ENCODE measurements at regions not wholly inside any gene's neighbourhood (a gene's known extent, or its start where the extent isn't known, plus 50 kb on each side); places are given as distances from the start of the nearest gene placed in this dataset.

DNA sequence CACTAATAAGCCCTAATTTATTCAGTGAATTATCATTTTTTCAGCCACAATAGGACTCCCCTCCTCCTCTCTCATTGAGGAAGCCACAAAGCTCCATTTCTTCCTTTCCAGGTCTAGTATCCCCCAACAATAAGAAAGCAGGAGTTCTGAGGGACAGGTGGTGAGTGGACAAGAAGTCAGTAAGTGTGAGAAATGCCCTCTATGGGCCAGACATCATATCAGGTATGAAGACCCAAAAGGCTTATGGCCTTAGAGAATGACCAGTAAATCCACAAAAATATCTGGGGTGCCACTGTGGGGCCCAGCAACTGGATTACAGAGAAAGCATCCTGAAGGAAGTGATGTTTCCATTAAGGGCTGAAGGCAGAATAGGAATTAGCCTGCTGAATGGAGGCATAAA, 175.7 kb downstream of the TRIM33 start:
- no peak overlapping the region for H4K91ac ChIP-seq (ENCODE audit: insufficient read depth, low read depth, low read length)
- intact Hi-C loops (cut with micrococcal nuclease), result no loop called here
- POLR2A ChIA-PET (ENCODE audit: unreplicated experiment), result no interaction called here
- in situ Hi-C loops (cut with MboI; ENCODE audit: low sequenced_read_pairs), result no loop called here
- no peak overlapping the region for H2BK120ac ChIP-seq (ENCODE audit: low read depth, low read length)
- H3K23ac ChIP-seq (ENCODE audit: low read depth, low read length), result no peak overlapping the region
- no peak overlapping the region for H4K8ac ChIP-seq (ENCODE audit: low read depth in 2 of 2, low read length in 2 of 2)
- no peak overlapping the region for H3K9ac ChIP-seq (ENCODE audit: low read depth, low read length)
- no peak overlapping the region for H3K18ac ChIP-seq (ENCODE audit: low read depth, low read length)
- no peak for TF ChIP-seq NFE2L2 (IDR thresholded peaks at IDR 0.05; ENCODE audit: low read depth, low read length)
- no peak for TF ChIP-seq RFX5 (IDR thresholded peaks at IDR 0.05; ENCODE audit: low read depth, low read length)
- no peak for TF ChIP-seq POLR2A (IDR thresholded peaks at IDR 0.05; ENCODE audit: low read depth, low read length)
- no peak for TF ChIP-seq CEBPB (IDR thresholded peaks at IDR 0.05; ENCODE audit: low read depth, low read length)
- no peak for TF ChIP-seq CHD1 (IDR thresholded peaks at IDR 0.05; ENCODE audit: low read depth, low read length)
- no peak for TF ChIP-seq RCOR1 (IDR thresholded peaks at IDR 0.05; ENCODE audit: insufficient replicate concordance, low read length)
- no peak for TF ChIP-seq MAZ (IDR thresholded peaks at IDR 0.05; ENCODE audit: borderline replicate concordance, low read depth, low read length)
- TF ChIP-seq, protein P1, sequence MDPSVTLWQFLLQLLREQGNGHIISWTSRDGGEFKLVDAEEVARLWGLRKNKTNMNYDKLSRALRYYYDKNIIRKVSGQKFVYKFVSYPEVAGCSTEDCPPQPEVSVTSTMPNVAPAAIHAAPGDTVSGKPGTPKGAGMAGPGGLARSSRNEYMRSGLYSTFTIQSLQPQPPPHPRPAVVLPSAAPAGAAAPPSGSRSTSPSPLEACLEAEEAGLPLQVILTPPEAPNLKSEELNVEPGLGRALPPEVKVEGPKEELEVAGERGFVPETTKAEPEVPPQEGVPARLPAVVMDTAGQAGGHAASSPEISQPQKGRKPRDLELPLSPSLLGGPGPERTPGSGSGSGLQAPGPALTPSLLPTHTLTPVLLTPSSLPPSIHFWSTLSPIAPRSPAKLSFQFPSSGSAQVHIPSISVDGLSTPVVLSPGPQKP (IDR thresholded peaks at IDR 0.05; ENCODE audit: borderline replicate concordance, low read depth, low read length), result no peak
- TF ChIP-seq FOS (IDR thresholded peaks at IDR 0.05; ENCODE audit: low read depth, low read length), result no peak
- H3K14ac ChIP-seq (replicated peaks; ENCODE audit: low read depth, low read length), result no peak overlapping the region
- CTCF ChIA-PET, result interaction anchor here (1.1 kb wide), 1 partner anchor 16 kb away, joined by 3 read pairs; no protein-coding TSS in a partner anchor
- DNase-seq, result no peak
- dilution Hi-C loops (cut with HindIII; ENCODE audit: low sequenced_read_pairs, unreplicated experiment), result no loop called here
- no peak overlapping the region for H2BK5ac ChIP-seq (ENCODE audit: low read depth, low read length, poor library complexity, severe bottlenecking)
- no peak overlapping the region for H3K4me2 ChIP-seq (ENCODE audit: low read depth, low read length)
- H3K4me1 ChIP-seq (ENCODE audit: control insufficient read depth, insufficient read depth, low read length), result no peaks in the 10 kb centered on the region
- H3K56ac ChIP-seq (ENCODE audit: extremely low read depth, insufficient read depth, low read length), result no peak overlapping the region
- no peak overlapping the region for H2BK20ac ChIP-seq (ENCODE audit: low read depth, low read length)
- no peaks in the 10 kb centered on the region for H3K9me3 ChIP-seq (ENCODE audit: control insufficient read depth, insufficient read depth, low read length)
- H2AK5ac ChIP-seq (ENCODE audit: low read depth, low read length), result no peak overlapping the region
- no peak overlapping the region for H2BK15ac ChIP-seq (ENCODE audit: low read depth, low read length)
- no peak overlapping the region for H3K27ac ChIP-seq (ENCODE audit: insufficient read depth, low read length)
- H3K27me3 ChIP-seq (ENCODE audit: control insufficient read depth, insufficient read depth, low read length), result peaks cover 12% of the 10 kb centered on the region
- no peak overlapping the region for H2AFZ ChIP-seq (replicated peaks; ENCODE audit: low read length, poor library complexity)
- H3K9me1 ChIP-seq (ENCODE audit: insufficient read depth, low read length), result no peaks in the 10 kb centered on the region
- H3K79me1 ChIP-seq (ENCODE audit: low read depth in 1 of 2, low read length in 2 of 2), result no peaks in the 10 kb centered on the region
- no peak overlapping the region for H2AK9ac ChIP-seq (replicated peaks; ENCODE audit: low read depth, low read length, poor library complexity)
- no peaks in the 10 kb centered on the region for H4K20me1 ChIP-seq (ENCODE audit: insufficient read depth, low read length)
- no peak overlapping the region for H3K4me3 ChIP-seq (ENCODE audit: insufficient read depth, low read depth, low read length)
- ATAC-seq (ENCODE audit: low read depth), result no peak
- no peak overlapping the region for H3K4ac ChIP-seq (ENCODE audit: low read depth, low read length)
- no peaks in the 10 kb centered on the region for H3K36me3 ChIP-seq (ENCODE audit: control insufficient read depth, insufficient read depth, low read length)
- H4K5ac ChIP-seq (ENCODE audit: low read depth, low read length), result no peak overlapping the region
- no TSS peak for BruUV-seq (replicated peaks)

Measured in IMR-90 (cell line).